Endothelial cell of umbilical vein (primary cell): ENCODE measurements at regions not wholly inside any gene's neighbourhood (a gene's known extent, or its start where the extent isn't known, plus 50 kb on each side); places are given as distances from the start of the nearest gene placed in this dataset.

Source experiments
- BruUV-seq: library from RNA; stranded (reverse); fragments of 400-500 nt; replicated peaks from 2 replicates; lab custom pipeline; 2021; lab: Mats Ljungman, UMichigan
- CTCF ChIA-PET: fragments of 300-600, 350-600 bp; sonication (Branson Sonifier 250); formaldehyde crosslinking; loops from one replicate; lab custom pipeline; 2021; ENCODE audit warnings: antibody characterized with exemption, inconsistent platforms; lab: Charles Lee
- POLR2A ChIA-PET: fragments of 300-600, 350-600 bp; sonication (Branson Sonifier 250); formaldehyde crosslinking; loops from one replicate; lab custom pipeline; 2021; ENCODE audit warnings: antibody characterized with exemption, inconsistent platforms; lab: Charles Lee
- DNase-seq: peaks from one replicate; pipeline ENCODE4 v3.0.0-alpha.2; 2011; ENCODE audit warnings: low read depth, low spot score
- FAIRE-seq: peaks from 2 replicates; lab custom pipeline; 2011; peaks lifted over from hg19 to GRCh38; lab: Jason Lieb, UNC
- H2AFZ ChIP-seq: 2 replicates; pipeline ENCODE4 v1.6.0; 2012; ENCODE audit warnings: low read depth, low read length, control low read depth, inconsistent platforms
- H3K27ac ChIP-seq: 2 replicates; pipeline ENCODE4 v1.5.1; 2011; ENCODE audit warnings: low read depth, mild to moderate bottlenecking, control low read depth, low read length, moderate library complexity; ENCODE audit not compliant: insufficient read depth
- H3K27me3 ChIP-seq, 2 experiments: 2 replicates each; pipeline versions ENCODE4 v1.6.0 to v1.6.1; 2011; ENCODE audit warnings: low read length in 2 of 2, mixed read lengths in 1 of 2; ENCODE audit not compliant: control insufficient read depth in 2 of 2, insufficient read depth in 2 of 2
- H3K36me3 ChIP-seq, 2 experiments: 2 replicates in 1 of 2; 3 replicates in 1 of 2; pipeline ENCODE4 v1.5.1; 2011; ENCODE audit warnings: low read length in 2 of 2, mild to moderate bottlenecking in 1 of 2, moderate library complexity in 1 of 2; ENCODE audit not compliant: control insufficient read depth in 2 of 2, insufficient read depth in 2 of 2; ENCODE audit errors: extremely low read depth in 1 of 2
- H3K4me1 ChIP-seq: 3 replicates; pipeline ENCODE4 v1.5.1; 2011; ENCODE audit warnings: mild to moderate bottlenecking, low read length; ENCODE audit not compliant: control insufficient read depth, insufficient read depth; ENCODE audit errors: extremely low read depth
- H3K4me2 ChIP-seq: 2 replicates; pipeline ENCODE4 v1.6.1; 2011; ENCODE audit warnings: low read length, control low read depth, mixed read lengths; ENCODE audit not compliant: insufficient read depth
- H3K4me3 ChIP-seq, 3 experiments: fragments of 200-600 bp in 1 of 3; sonication (generic), shearing (Covaris generic) in 1 of 3; replicated peaks in 1 of 3; 2 replicates each; pipeline ENCODE4 v1.5.1; 2011 to 2016; ENCODE audit warnings: control low read depth in 3 of 3, low read length in 3 of 3, mild to moderate bottlenecking in 2 of 3, inconsistent platforms in 1 of 3, low read depth in 1 of 3, moderate library complexity in 1 of 3; ENCODE audit not compliant: insufficient read depth in 1 of 3
- H3K79me2 ChIP-seq: 2 replicates; pipeline ENCODE4 v1.6.0; 2012; ENCODE audit warnings: low read length, inconsistent platforms; ENCODE audit not compliant: control insufficient read depth, insufficient read depth
- H3K9ac ChIP-seq: replicated peaks from 2 replicates; pipeline ENCODE3; 2011; ENCODE audit warnings: low read length, control low read depth; ENCODE audit not compliant: insufficient read depth; ENCODE audit errors: extremely low read depth
- H3K9me1 ChIP-seq: replicated peaks from 3 replicates; pipeline ENCODE4 v1.6.0; 2011; ENCODE audit warnings: mild to moderate bottlenecking, low read length; ENCODE audit not compliant: control insufficient read depth, insufficient read depth; ENCODE audit errors: extremely low read depth
- H3K9me3 ChIP-seq: replicated peaks from 2 replicates; pipeline ENCODE4 v1.5.1; 2012; ENCODE audit warnings: low read length, inconsistent platforms; ENCODE audit not compliant: control insufficient read depth, insufficient read depth
- H4K20me1 ChIP-seq: replicated peaks from 2 replicates; pipeline ENCODE3; 2011; ENCODE audit warnings: mild to moderate bottlenecking, low read length; ENCODE audit not compliant: control insufficient read depth, insufficient read depth; ENCODE audit errors: extremely low read depth
- EZH2 ChIP-seq: IDR thresholded peaks from 2 replicates; pipeline ENCODE4 v1.6.1; 2012; ENCODE audit warnings: borderline replicate concordance, low read depth, mild to moderate bottlenecking, moderate library complexity, low read length, inconsistent platforms; ENCODE audit not compliant: severe bottlenecking
- FOS ChIP-seq: IDR thresholded peaks from 2 replicates; pipeline ENCODE4 v1.6.1; 2011; ENCODE audit warnings: mild to moderate bottlenecking, low read length, moderate library complexity, borderline replicate concordance; ENCODE audit not compliant: insufficient read depth
- GATA2 ChIP-seq: IDR thresholded peaks from 2 replicates; pipeline ENCODE4 v1.7.0; 2011; ENCODE audit warnings: low read depth, mild to moderate bottlenecking, moderate library complexity, mixed read lengths, low read length; ENCODE audit not compliant: insufficient read length, insufficient read depth
- JUN ChIP-seq: IDR thresholded peaks from 2 replicates; pipeline ENCODE4 v1.6.1; 2011; ENCODE audit warnings: borderline replicate concordance, low read depth; ENCODE audit not compliant: insufficient read length, insufficient read depth
- MYC ChIP-seq: IDR thresholded peaks from one replicate; pipeline ENCODE4 v1.6.1; 2011; ENCODE audit warnings: mild to moderate bottlenecking, low read depth, low read length
- POLR2A ChIP-seq: IDR thresholded peaks from 2 replicates; pipeline ENCODE4 v1.6.1; 2012; ENCODE audit warnings: low read depth, mild to moderate bottlenecking, control low read depth, low read length
- POLR2AphosphoS5 ChIP-seq: IDR thresholded peaks from 2 replicates; pipeline ENCODE4 v1.6.1; 2012; ENCODE audit warnings: low read depth, mild to moderate bottlenecking, control low read depth, low read length, moderate library complexity; ENCODE audit not compliant: insufficient read depth
- dilution Hi-C: fragments of 300-500 bp; cut with MboI; formaldehyde crosslinking; loops from one replicate; pipeline ENCODE4 v1.15.0; 2019; ENCODE audit warnings: low sequenced_read_pairs; ENCODE audit not compliant: extremely low pct_ligation_motif_present
- intact Hi-C: fragments of 100-400 bp; cut with micrococcal nuclease; formaldehyde crosslinking; loops from one replicate; pipeline ENCODE4 v1.10.0; 2022
- TF ChIP-seq, protein P1 (sequence below): IDR thresholded peaks from 2 replicates; pipeline ENCODE4 v1.6.1; 2011; ENCODE audit not compliant: insufficient read depth, insufficient read length
- TF ChIP-seq, protein P2 (sequence below), 2 donors: IDR thresholded peaks; 1 replicate in 1 of 2; 2 replicates in 1 of 2; pipeline ENCODE4 v1.5.1; 2011; ENCODE audit warnings: low read length in 2 of 2, mild to moderate bottlenecking in 2 of 2, moderate library complexity in 2 of 2, control low read depth in 1 of 2, inconsistent platforms in 1 of 2, low read depth in 1 of 2; ENCODE audit not compliant: insufficient read depth in 1 of 2; ENCODE audit errors: extremely low read depth in 1 of 2

DNA sequence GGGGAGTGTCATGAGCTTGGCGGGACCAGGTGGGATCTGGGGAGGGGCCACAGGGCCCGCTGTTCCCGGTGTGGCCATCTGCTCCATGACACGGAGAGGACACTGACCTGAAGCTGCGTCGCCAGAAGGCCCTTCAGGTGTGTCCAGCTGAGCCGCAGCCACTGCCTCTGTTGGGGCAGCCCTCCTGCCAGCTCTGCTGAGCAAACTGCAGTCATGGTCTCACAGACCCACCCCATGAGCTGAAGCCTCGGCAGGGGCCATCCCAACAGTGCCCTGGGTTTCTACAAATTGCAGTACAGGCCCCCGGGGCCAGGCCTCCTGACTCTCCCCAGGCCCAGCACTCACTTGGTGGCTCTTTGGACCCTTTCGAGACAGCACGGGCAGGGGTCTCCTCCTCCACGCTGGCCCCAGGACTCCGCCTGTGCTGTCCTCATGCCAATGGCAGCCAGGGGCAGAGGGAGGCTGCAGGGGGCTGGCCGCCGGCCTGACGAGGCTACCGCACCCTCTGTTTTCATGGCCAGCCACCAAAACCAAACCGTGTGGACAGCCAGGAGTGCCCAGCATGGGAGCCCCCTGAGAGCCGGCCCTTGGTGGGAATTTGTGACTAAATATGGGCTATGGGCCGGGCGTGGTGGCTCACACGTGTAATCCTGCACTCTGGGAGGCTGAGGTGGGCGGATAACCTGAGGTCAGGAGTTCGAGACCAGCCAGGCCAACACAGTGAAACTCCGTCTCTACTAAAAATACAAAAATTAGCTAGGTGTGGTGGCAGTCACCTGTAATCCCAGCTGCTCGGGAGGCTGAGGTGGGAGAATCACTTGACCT, 175.2 kb upstream of the SALL3 start:
- no peak overlapping the region for H3K27ac ChIP-seq
- H3K27me3 ChIP-seq, result no peaks in the 10 kb centered on the region
- H3K4me2 ChIP-seq, result no peak overlapping the region
- H3K79me2 ChIP-seq, result no peaks in the 10 kb centered on the region
- BruUV-seq, result no TSS peak
- DNase-seq (no peak), FAIRE-seq (no peak)
- H3K4me1 ChIP-seq, result no peaks in the 10 kb centered on the region
- POLR2A ChIA-PET, result no interaction called here
- no peaks in the 10 kb centered on the region for H4K20me1 ChIP-seq
- H3K9ac ChIP-seq, result no peak overlapping the region
- no peaks in the 10 kb centered on the region for H3K9me1 ChIP-seq
- TF ChIP-seq, protein P1, sequence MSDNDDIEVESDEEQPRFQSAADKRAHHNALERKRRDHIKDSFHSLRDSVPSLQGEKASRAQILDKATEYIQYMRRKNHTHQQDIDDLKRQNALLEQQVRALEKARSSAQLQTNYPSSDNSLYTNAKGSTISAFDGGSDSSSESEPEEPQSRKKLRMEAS, result no peak
- TF ChIP-seq, protein P2, sequence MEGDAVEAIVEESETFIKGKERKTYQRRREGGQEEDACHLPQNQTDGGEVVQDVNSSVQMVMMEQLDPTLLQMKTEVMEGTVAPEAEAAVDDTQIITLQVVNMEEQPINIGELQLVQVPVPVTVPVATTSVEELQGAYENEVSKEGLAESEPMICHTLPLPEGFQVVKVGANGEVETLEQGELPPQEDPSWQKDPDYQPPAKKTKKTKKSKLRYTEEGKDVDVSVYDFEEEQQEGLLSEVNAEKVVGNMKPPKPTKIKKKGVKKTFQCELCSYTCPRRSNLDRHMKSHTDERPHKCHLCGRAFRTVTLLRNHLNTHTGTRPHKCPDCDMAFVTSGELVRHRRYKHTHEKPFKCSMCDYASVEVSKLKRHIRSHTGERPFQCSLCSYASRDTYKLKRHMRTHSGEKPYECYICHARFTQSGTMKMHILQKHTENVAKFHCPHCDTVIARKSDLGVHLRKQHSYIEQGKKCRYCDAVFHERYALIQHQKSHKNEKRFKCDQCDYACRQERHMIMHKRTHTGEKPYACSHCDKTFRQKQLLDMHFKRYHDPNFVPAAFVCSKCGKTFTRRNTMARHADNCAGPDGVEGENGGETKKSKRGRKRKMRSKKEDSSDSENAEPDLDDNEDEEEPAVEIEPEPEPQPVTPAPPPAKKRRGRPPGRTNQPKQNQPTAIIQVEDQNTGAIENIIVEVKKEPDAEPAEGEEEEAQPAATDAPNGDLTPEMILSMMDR (IDR thresholded peaks at IDR 0.05; ENCODE audit: extremely low read depth in 1 of 2, insufficient read depth in 1 of 2, low read depth in 1 of 2, low read length in 2 of 2), result no peak
- TF ChIP-seq FOS, result no peak
- TF ChIP-seq JUN, result no peak
- no peak for TF ChIP-seq MYC
- TF ChIP-seq EZH2, result no peak
- no peak for TF ChIP-seq GATA2
- no peak for TF ChIP-seq POLR2A
- no peak for TF ChIP-seq POLR2AphosphoS5
- CTCF ChIA-PET, result no interaction called here
- no peak overlapping the region for H2AFZ ChIP-seq
- intact Hi-C loops (no loop called here), dilution Hi-C loops (no loop called here)
- no peak overlapping the region for H3K4me3 ChIP-seq
- H3K9me3 ChIP-seq, result no peaks in the 10 kb centered on the region
- no peaks in the 10 kb centered on the region for H3K36me3 ChIP-seq
